ENCODE measurements at regions not wholly inside any gene's neighbourhood (a gene's known extent, or its start where the extent isn't known, plus 50 kb on each side); places are given as distances from the start of the nearest gene placed in this dataset.

DNA sequence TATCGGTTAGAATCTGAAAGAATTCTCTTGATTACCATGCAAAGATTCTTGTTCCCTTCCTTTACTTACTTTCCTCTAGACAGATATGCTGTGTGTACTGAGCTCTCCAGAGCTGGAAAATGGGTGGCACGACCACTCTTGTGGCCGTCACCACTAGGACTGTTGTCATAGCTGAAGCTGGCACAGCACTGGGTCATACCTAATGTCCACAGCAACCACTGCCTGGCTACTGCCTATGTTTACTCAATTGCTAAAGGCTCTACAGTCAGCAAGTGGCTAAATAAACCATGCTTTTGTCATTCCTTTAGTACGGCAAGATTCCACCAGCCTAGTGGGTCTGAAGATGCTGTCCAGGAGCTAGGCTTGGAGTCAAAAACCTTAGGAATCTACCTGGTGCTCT is 1643.0 kb downstream of the OTOL1 start:
- no peak for TF ChIP-seq CTCF (conservative IDR thresholded peaks at IDR 0.05; ENCODE audit: low read depth, low read length)
- TF ChIP-seq EZH2 (IDR thresholded peaks at IDR 0.05; ENCODE audit: borderline replicate concordance, low read depth, low read length, poor library complexity, severe bottlenecking): no peak

All from A673 (cell line).